T-cell (primary cell): ENCODE measurements at regions not wholly inside any gene's neighbourhood (a gene's known extent, or its start where the extent isn't known, plus 50 kb on each side); places are given as distances from the start of the nearest gene placed in this dataset.
"Not testable (repeated sequence)": the region's sequence is repeated elsewhere in the genome, so short reads cannot be mapped to it uniquely, and the experiment has no call there.

ENCODE experiments used
- ATAC-seq, 4 experiments: fragments of 200-7000 bp in 3 of 4; fragments of 150-1000 bp in 1 of 4; cut with Tn5 transposase; replicated peaks in 1 of 4; 1 replicate in 3 of 4; 2 replicates in 1 of 4; pipeline ENCODE4 v1.10.0; 2021; ENCODE audit warnings: moderate library complexity in 3 of 4, mild to moderate bottlenecking in 2 of 4, moderate number of reproducible peaks in 1 of 4
- CTCF ChIA-PET, 2 donors: fragments of 300-600 bp; sonication (Branson Sonifier 250); formaldehyde crosslinking; loops; one replicate each; lab custom pipeline; 2022; ENCODE audit warnings: antibody characterized with exemption in 2 of 2; lab: Charles Lee
- POLR2A ChIA-PET, 2 donors: fragments of 300-600 bp; sonication (Branson Sonifier 250); formaldehyde crosslinking; loops; one replicate each; lab custom pipeline; 2022; ENCODE audit warnings: antibody characterized with exemption in 2 of 2; lab: Charles Lee
- DNase-seq, 35 experiments: peaks; one replicate each; pipeline versions ENCODE4 v3.0.0 to v3.0.0-alpha.2; 2013 to 2023
- H3K27ac ChIP-seq: one replicate; pipeline ENCODE4 v1.5.1; 2013; ENCODE audit warnings: low read length
- H3K27me3 ChIP-seq, 2 experiments: replicated peaks in 1 of 2; 1 replicate in 1 of 2; 2 replicates in 1 of 2; pipeline versions ENCODE4 v1.6.1 to v1.7.0; 2013; ENCODE audit warnings: low read length in 1 of 2, mixed read lengths in 1 of 2; ENCODE audit not compliant: control insufficient read depth in 2 of 2, insufficient read depth in 2 of 2; ENCODE audit errors: extremely low read depth in 1 of 2
- H3K36me3 ChIP-seq, 2 donors: 1 replicate in 1 of 2; 2 replicates in 1 of 2; pipeline versions ENCODE4 v1.6.1 to v1.7.0; 2013; ENCODE audit warnings: low read length in 1 of 2; ENCODE audit not compliant: control insufficient read depth in 2 of 2, insufficient read depth in 1 of 2; ENCODE audit errors: extremely low read depth in 1 of 2
- H3K4me1 ChIP-seq, 2 experiments: 1 replicate in 1 of 2; 2 replicates in 1 of 2; pipeline versions ENCODE4 v1.6.1 to v1.7.0; 2013; ENCODE audit warnings: low read length in 2 of 2, mixed read lengths in 1 of 2; ENCODE audit not compliant: insufficient read depth in 2 of 2, control insufficient read depth in 1 of 2; ENCODE audit errors: extremely low read depth in 1 of 2
- H3K4me3 ChIP-seq, 2 donors: 1 replicate in 1 of 2; 2 replicates in 1 of 2; pipeline versions ENCODE4 v1.5.1 to v1.7.0; 2013; ENCODE audit warnings: mild to moderate bottlenecking in 2 of 2, low read length in 1 of 2, moderate library complexity in 1 of 2; ENCODE audit not compliant: control insufficient read depth in 1 of 2; ENCODE audit errors: extremely low read depth in 1 of 2
- H3K9me3 ChIP-seq: 2 replicates; pipeline ENCODE4 v1.7.0; 2013
- H3K27ac Mint-ChIP-seq, 2 donors: one replicate each; pipeline ENCODE4 v1.8.0; 2020 to 2021; ENCODE audit warnings: mild to moderate bottlenecking in 2 of 2, mixed read lengths in 2 of 2
- H3K27me3 Mint-ChIP-seq, 2 donors: one replicate each; pipeline ENCODE4 v1.8.0; 2021 to 2022; ENCODE audit warnings: mixed read lengths in 2 of 2
- H3K36me3 Mint-ChIP-seq: one replicate; pipeline ENCODE4 v1.8.0; 2021; ENCODE audit warnings: mixed read lengths
- H3K4me1 Mint-ChIP-seq, 3 donors: one replicate each; pipeline ENCODE4 v1.8.0; 2020 to 2022; ENCODE audit warnings: mixed read lengths in 3 of 3, mild to moderate bottlenecking in 1 of 3
- H3K4me3 Mint-ChIP-seq, 3 donors: one replicate each; pipeline ENCODE4 v1.8.0; 2020 to 2022; ENCODE audit warnings: mild to moderate bottlenecking in 3 of 3, mixed read lengths in 3 of 3, moderate library complexity in 3 of 3
- H3K9me3 Mint-ChIP-seq, 3 donors: one replicate each; pipeline ENCODE4 v1.8.0; 2020 to 2022; ENCODE audit warnings: mixed read lengths in 3 of 3
- WGBS: methylation state at CpG from one replicate; pipeline ENCODE4 v1.1.5; 2013; ENCODE audit warnings: missing lambda C conversion rate; ENCODE audit not compliant: insufficient coverage; 5-methylcytosine and 5-hydroxymethylcytosine counted together

DNA sequence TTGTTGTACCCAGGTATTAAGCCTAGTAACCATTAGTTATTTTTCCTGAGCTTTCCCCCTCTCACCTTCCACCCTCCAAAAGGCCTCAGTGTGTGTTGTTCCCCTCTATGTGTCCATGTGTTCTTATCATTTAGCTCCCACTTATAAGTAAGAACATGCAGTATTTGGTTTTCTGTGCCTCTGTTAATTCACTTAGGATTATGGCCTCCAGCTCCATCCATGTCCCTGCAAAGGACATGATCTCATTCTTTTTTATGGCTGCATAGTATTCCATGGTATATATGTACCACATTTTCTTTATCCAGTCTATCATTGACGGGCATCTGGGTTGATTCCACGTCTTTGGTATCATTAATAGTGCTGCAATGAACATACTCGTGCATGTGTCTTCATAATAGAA lies 560.3 kb downstream of the TMEM114 start:
- ATAC-seq, POLR2A ChIA-PET, CTCF ChIA-PET, H3K27me3 ChIP-seq, H3K27ac Mint-ChIP-seq, H3K27me3 Mint-ChIP-seq, H3K4me1 ChIP-seq, H3K4me1 Mint-ChIP-seq, H3K36me3 ChIP-seq, H3K4me3 Mint-ChIP-seq, H3K36me3 Mint-ChIP-seq, H3K27ac ChIP-seq, DNase-seq, H3K4me3 ChIP-seq, H3K9me3 ChIP-seq: not testable (repeated sequence)
- WGBS = no CpG with 5 or more reads among the region's 3 CpGs
- peaks cover 15 to 28% (median 27%) of the 10 kb centered on the region in 3 donors for H3K9me3 Mint-ChIP-seq

DNA sequence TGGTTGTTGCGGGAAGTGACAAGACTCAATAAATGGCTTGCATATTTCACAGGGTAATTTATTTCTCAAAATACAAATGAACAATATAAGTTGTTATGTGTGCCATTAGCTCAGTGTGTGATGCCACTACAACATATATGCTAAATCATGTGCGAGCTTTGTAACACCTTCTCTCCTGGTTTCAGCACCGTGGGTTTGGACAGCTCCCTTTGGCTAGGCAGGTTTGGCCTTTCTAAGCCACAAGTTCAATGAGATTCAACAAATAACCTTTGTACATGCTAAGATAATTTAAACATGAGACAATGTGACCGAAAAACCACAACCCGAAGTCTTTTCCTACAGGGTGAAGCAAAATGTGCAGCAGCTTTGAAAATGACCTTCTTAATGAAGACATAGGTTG lies 563.9 kb downstream of the TMEM114 start:
- Mint-ChIP-seq H3K27me3 (no peaks in the 10 kb centered on the region), H3K27ac (no peak overlapping the region), H3K4me3 (no peak overlapping the region), H3K9me3 (peaks cover 17 to 31% (median 27%) of the 10 kb centered on the region in 3 donors), H3K36me3 (no peaks in the 10 kb centered on the region), H3K4me1 (no peaks in the 10 kb centered on the region)
- Histone ChIP-seq H3K4me1 (no peaks in the 10 kb centered on the region), H3K4me3 (no peak overlapping the region), H3K27me3 (no peaks in the 10 kb centered on the region), H3K36me3 (no peaks in the 10 kb centered on the region), H3K27ac (no peak overlapping the region), H3K9me3 (no peaks in the 10 kb centered on the region)
- POLR2A ChIA-PET = no interaction called here
- no peak for ATAC-seq
- CTCF ChIA-PET = no interaction called here
- DNase-seq = no peak
- WGBS = no CpG with 5 or more reads among the region's 5 CpGs

DNA sequence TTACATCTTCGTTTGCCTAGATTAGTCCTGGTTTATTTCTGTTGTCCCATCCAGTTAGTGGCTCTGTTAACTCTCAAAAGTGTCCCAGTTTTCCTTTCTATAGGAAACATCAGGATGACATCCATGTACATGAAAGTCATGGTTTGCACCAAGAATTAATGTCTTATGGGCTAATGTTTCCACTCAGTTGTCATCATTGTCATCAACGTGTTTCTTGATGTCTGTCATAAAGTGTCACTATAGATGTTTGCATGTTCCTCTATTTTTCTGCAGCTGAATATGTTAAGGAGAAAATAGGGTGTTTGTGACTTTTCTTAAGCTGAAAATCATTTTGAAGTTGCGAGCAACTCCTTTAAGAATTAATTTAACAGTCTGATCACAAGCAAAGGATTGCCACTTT lies 567.0 kb downstream of the TMEM114 start:
- 57% methylated on average over 1 of the region's 3 CpGs for WGBS
- H3K27ac Mint-ChIP-seq = no peak overlapping the region
- Histone ChIP-seq H3K4me1 (no peaks in the 10 kb centered on the region), H3K36me3 (no peaks in the 10 kb centered on the region), H3K27ac (no peak overlapping the region), H3K9me3 (no peaks in the 10 kb centered on the region), H3K27me3 (no peaks in the 10 kb centered on the region), H3K4me3 (no peak overlapping the region)
- ChIA-PET CTCF (no interaction called here), POLR2A (no interaction called here)
- H3K27me3 Mint-ChIP-seq = no peaks in the 10 kb centered on the region
- H3K4me3 Mint-ChIP-seq = no peak overlapping the region
- ATAC-seq (no peak), DNase-seq (no peak)
- peaks cover 11 to 22% (median 15%) of the 10 kb centered on the region in 3 donors for H3K9me3 Mint-ChIP-seq
- H3K4me1 Mint-ChIP-seq = no peaks in the 10 kb centered on the region
- H3K36me3 Mint-ChIP-seq = no peaks in the 10 kb centered on the region

DNA sequence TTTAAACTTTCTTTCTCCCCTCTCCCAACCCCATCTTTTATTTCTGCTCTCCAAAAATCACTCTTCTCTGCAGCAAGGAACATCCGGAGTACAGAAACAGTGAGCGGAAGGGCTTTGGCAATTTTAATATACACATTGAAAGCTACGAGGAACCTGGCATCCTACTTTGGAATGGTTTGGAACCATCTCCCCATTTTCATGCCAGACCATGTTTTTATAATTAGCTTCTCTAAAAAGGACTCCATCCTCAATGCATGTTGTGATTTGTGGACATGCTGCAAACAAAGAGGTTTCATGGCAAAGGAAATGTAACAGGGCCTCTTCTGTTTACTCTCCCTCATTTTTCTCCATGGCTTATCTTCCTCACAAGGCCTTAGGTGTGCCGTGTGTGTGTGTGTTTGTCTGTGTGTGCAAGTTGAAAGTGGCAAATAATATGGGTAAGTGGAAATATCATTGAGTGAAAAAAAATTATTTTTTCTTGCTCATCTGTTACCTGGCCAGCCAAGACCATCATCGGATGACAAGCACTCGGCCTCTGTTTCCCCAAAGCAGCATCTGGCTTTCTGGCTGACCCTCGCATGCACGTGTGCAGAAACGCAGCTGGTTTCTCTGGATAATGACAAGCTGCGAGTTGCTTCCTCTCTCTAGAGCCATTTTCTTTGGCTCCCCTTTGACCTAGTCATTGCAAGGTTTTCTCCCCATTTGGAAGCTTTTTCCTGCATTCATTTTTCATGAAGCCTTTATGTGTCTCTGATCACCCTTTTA lies 585.0 kb downstream of the TMEM114 start:
- Mint-ChIP-seq H3K27ac (no peak overlapping the region), H3K4me3 (no peak overlapping the region), H3K9me3 (peaks cover 18 to 27% (median 26%) of the 10 kb centered on the region in 3 donors), H3K4me1 (no peaks in the 10 kb centered on the region), H3K36me3 (no peaks in the 10 kb centered on the region), H3K27me3 (no peaks in the 10 kb centered on the region)
- CTCF ChIA-PET = no interaction called here
- no peak for ATAC-seq
- WGBS = 80% methylated on average over 7 of the region's 10 CpGs
- Histone ChIP-seq H3K4me1 (no peaks in the 10 kb centered on the region), H3K9me3 (peaks cover 2% of the 10 kb centered on the region), H3K27ac (no peak overlapping the region), H3K36me3 (no peaks in the 10 kb centered on the region), H3K4me3 (no peak overlapping the region), H3K27me3 (no peaks in the 10 kb centered on the region)
- no peak for DNase-seq
- POLR2A ChIA-PET = no interaction called here

DNA sequence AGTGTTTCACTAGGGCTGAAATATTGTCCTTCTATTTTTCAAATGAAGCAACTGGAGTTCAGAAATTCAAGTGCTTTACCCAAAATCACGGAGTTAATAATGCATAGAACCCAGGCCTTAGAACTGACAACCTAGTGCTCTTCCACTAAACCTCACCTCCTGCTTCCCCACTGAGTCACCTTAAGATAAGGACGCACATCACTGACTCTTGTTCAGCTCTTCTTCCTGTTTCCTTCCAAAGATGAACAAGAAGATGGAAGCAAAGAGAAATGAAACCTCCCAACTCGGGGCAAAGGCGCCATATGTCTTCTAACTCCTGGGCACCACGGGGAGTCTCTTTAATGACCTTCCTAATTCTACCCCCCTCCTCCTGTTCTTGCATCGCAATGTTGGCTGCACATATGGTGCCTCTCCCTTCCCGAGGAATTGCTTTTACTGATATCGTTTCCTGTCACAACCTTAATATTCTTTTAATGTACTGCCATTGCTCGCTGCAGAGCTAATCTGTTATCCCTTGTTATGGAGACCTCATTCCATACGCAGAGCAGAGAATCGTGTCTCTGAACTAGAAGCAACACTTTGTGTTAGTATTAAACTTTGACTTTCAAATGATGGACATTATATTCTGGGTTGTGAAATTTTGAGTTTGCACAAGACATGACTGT lies 591.4 kb downstream of the TMEM114 start:
- Mint-ChIP-seq H3K36me3 (no peaks in the 10 kb centered on the region), H3K4me3 (no peak overlapping the region), H3K9me3 (peaks cover 14 to 35% (median 28%) of the 10 kb centered on the region in 3 donors), H3K27me3 (no peaks in the 10 kb centered on the region), H3K4me1 (no peaks in the 10 kb centered on the region), H3K27ac (no peak overlapping the region)
- DNase-seq (no peak), ATAC-seq (no peak)
- no peak overlapping the region for H3K27ac ChIP-seq
- H3K9me3 ChIP-seq = no peaks in the 10 kb centered on the region
- no peaks in the 10 kb centered on the region for H3K27me3 ChIP-seq
- no peaks in the 10 kb centered on the region for H3K4me1 ChIP-seq
- H3K36me3 ChIP-seq = no peaks in the 10 kb centered on the region
- ChIA-PET POLR2A (no interaction called here), CTCF (no interaction called here)
- no peak overlapping the region for H3K4me3 ChIP-seq
- WGBS = 93% methylated on average over 5 of the region's 11 CpGs

DNA sequence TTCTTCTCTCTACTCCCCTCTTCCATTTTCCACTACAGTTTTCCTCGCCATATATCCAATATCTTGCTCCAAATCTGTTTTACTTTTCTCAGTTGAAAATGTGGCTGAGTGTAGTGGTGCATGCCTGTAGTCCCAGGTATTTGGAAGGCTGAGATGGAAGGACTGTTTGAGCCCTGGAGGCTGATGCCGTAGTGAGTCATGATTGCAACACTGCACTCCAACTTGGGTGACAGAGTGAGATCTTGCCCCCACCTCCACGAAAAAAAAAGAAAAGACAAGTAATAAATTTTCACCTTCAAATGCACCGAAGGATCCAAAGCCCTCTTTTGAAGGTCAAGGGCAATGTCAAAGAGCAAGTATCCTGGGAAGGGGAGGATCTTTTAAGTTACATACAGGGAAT lies 592.3 kb downstream of the TMEM114 start:
- Histone ChIP-seq H3K27me3 (no peaks in the 10 kb centered on the region), H3K36me3 (no peaks in the 10 kb centered on the region), H3K4me1 (no peaks in the 10 kb centered on the region), H3K9me3 (no peaks in the 10 kb centered on the region), H3K27ac (no peak overlapping the region), H3K4me3 (no peak overlapping the region)
- ChIA-PET CTCF (no interaction called here), POLR2A (no interaction called here)
- Mint-ChIP-seq H3K27me3 (no peaks in the 10 kb centered on the region), H3K9me3 (peaks cover 16 to 37% (median 29%) of the 10 kb centered on the region in 3 donors), H3K36me3 (no peaks in the 10 kb centered on the region), H3K4me1 (no peaks in the 10 kb centered on the region), H3K27ac (no peak overlapping the region), H3K4me3 (no peak overlapping the region)
- WGBS = no CpG with 5 or more reads among the region's 4 CpGs
- ATAC-seq = no peak
- no peak for DNase-seq
